GM18505 (cell line): ENCODE measurements at regions not wholly inside any gene's neighbourhood (a gene's known extent, or its start where the extent isn't known, plus 50 kb on each side); places are given as distances from the start of the nearest gene placed in this dataset.

Experiments
- ATAC-seq: cut with Tn5 transposase; IDR thresholded peaks from one replicate; pipeline ENCODE4 v1.9.1; 2021; ENCODE audit not compliant: unreplicated experiment
- POLR2A ChIP-seq: IDR thresholded peaks from 4 replicates; pipeline ENCODE4 v1.6.1; 2011; ENCODE audit warnings: borderline replicate concordance; ENCODE audit not compliant: insufficient read depth, insufficient read length; ENCODE audit errors: extremely low read depth

DNA sequence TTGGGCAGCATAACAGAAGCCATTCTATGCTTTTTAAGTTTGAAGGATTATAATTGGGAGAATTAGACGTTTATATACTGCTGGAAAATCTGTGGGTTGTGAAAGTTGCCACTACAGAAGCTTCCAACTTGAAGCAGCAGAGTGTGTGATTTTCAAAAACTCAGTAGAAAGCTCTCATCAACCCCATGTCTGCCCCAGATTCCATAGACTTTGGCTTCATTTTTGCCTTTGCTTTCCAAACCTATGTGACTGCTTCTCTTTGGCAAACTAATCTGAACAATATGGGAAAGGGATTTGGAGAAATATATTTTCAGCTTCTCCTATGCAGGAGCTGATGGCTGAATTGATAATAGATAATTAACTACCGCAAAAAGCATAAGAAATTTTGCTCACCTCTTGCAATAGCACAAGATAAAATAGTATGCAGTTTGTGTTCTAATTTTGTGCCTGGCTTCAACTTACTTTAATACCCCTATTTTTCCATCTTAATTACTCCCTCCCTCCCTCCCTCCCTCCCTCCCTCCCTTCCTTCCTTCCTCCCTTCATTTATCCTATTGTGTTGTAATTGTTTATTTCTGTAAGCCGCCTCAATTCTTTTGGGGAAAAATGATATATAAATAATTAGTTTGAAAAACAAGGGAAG lies 214.1 kb upstream of the HS3ST5 start:
- no peak for TF ChIP-seq POLR2A
- no peak for ATAC-seq

GRCh38 chr6:114550316-114550715 lies 207.5 kb upstream of the HS3ST5 start:
- ATAC-seq: no peak
- no peak for TF ChIP-seq POLR2A

DNA sequence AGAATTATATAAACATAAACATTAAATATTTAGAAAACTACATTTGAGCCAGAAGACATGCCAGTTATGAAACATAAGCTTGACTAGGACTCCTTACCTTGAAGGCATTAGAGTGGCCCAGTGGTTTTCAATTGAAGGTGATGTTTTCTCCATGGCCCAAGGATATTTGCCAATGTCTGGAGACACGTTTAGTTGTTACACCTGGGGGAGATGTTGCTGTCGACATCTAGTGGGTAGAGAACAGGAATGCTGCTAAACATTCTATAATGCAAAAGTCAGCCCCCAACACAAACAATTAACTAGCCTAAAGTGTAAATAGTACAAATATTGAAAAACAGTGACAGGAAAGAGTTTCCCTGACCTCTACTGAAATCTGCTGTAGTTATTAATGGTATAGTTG lies 200.9 kb upstream of the HS3ST5 start:
- no peak for ATAC-seq
- no peak for TF ChIP-seq POLR2A

DNA sequence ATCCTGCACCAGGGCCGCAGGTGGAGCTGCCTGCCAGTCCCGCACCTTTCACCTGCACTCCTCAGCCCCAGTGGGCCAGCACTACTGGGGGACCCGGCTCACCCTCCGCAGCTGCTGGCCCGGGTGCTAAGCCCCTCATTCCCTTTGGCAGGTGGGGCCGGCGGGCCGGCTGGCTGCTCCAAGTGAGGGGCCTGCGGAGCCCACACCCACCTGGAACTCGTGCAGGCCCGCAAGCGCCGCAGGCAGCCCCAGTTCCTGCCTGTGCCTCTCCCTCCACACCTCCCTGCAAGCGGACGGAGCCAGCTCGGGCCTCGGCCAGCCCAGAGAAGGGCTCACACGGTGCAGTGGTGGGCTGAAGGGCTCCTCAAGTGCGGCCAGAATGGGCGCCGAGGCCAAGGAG lies 199.0 kb upstream of the HS3ST5 start:
- ATAC-seq: no peak

DNA sequence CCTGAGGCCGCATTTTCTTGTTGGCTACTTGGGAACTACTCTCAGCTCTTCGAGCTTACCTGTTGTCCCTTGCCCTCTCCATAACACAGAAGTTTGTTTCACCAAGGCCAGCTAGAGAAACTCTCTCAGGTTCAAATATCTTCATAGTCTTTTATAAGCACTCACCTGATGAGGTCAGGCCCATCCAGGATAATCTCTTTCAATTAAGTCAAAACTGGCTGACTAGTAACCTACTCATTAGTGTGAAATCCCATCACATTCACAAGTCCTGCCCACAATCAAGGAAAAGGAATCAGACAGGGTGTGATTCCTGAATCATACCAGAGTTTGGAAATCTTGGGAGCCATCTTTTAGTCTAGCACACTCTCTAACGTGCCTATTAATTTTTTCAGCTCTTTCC lies 195.2 kb upstream of the HS3ST5 start:
- ATAC-seq: no peak

More for the DNA sequence above, 199.0 kb upstream of the HS3ST5 start:
- TF ChIP-seq POLR2A: no peak

DNA sequence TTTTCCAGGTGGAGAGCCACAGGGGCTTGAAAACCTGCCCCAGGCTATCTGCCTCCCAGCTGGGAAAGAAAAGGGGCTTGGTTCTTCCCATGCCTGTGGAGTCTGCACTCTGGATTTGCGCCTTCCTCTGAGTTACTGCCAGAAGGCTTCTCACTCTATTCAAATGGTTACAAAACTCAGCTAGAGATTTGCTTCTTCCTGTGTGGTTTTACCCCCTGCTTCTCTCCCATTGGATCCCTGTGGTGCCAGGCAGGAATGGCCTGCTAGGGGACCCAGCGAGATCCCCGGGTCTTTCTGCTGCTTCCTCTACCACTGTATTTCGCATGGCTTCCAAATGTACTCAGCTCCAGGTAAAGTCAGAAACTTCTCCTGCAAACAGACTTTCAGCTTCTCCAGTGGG lies 192.0 kb upstream of the HS3ST5 start:
- TF ChIP-seq POLR2A: no peak
- no peak for ATAC-seq

More for the DNA sequence above, 195.2 kb upstream of the HS3ST5 start:
- TF ChIP-seq POLR2A: no peak

GRCh38 chr6:114524081-114524480 lies 181.3 kb upstream of the HS3ST5 start:
- no peak for ATAC-seq
- TF ChIP-seq POLR2A: no peak

GRCh38 chr6:114523508-114523907 lies 180.7 kb upstream of the HS3ST5 start:
- TF ChIP-seq POLR2A: no peak
- no peak for ATAC-seq

DNA sequence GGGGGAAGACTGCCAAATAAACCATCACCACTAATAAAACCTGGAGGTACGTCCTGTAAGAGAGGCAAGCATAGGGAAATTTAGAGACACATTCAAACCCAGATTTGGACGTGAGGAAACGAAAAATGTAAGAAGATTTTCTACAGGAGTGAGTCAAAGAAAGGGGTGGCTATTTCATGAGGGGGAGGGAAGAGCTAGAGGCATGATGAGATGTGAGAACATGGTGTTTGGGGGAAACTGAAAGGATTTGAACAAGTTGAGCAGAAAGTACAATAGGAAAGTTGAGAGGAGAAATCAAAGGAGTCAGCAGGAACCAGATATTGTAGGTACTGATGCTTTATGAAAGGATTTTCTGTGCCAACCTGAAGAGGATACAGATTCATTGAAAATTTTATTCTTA lies 179.1 kb upstream of the HS3ST5 start:
- no peak for TF ChIP-seq POLR2A
- no peak for ATAC-seq

DNA sequence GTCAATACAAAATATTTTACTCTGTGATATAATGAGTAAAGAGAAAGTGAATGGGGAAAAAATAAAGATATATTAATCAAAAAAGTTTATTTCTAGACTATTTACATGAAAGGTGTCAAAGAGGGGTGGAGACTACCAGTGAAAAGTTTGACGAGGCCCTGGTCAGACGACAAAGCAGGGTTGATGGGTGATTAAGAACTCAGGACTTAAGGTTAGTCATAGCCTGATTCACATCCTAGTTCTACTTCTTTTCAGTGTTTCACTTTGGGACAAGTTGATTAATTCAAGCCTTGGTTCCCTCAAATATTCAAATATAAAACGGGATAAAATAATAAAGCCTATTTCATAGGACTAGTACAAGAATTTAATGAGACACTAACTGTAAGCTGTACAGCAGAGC lies 178.2 kb upstream of the HS3ST5 start:
- ATAC-seq: no peak
- TF ChIP-seq POLR2A: no peak

GRCh38 chr6:114514170-114514569 lies 171.3 kb upstream of the HS3ST5 start:
- no peak for TF ChIP-seq POLR2A
- ATAC-seq: no peak

- TF ChIP-seq POLR2A: no peak
- ATAC-seq: no peak
These were observed 128.6 kb upstream of the HS3ST5 start for GRCh38 chr6:114471450-114471849.

DNA sequence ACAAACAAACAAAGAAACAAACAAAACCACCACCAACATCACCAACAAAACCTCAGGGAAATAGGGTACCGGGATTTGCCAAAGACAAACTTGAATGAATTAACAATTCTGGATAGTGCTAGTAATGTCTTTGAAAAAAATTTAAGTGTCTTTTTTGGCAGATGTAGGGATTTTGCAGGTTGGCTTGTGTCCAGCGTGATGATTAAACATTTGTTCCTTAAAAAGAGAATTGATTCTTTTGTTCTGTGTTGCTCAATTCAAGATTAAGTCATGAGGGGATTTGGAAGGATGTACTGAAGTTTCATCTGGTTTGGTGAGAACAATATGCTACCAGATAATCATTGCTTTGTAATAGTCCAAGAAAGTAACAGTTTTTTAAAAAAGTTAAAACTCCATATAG lies 125.1 kb upstream of the HS3ST5 start:
- TF ChIP-seq POLR2A: no peak
- no peak for ATAC-seq

- no peak for ATAC-seq
- TF ChIP-seq POLR2A: no peak
These were observed 122.7 kb upstream of the HS3ST5 start for GRCh38 chr6:114465511-114465910.
